HUDEP-2 (cell line): ENCODE measurements at regions not wholly inside any gene's neighbourhood (a gene's known extent, or its start where the extent isn't known, plus 50 kb on each side); places are given as distances from the start of the nearest gene placed in this dataset.
A peak's percentile ranks its signal among the peaks of the same experiment; 100 is the strongest.
"Not testable (repeated sequence)": the region's sequence is repeated elsewhere in the genome, so short reads cannot be mapped to it uniquely, and the experiment has no call there.

Experiments used
- DNase-seq, 76 experiments: peaks; one replicate each; lab custom pipeline; 2025; ENCODE audit not compliant: unreplicated experiment in 76 of 76; lab: John Stamatoyannopoulos, UW

GRCh38 chr13:38415233-38415632 lies 65.6 kb downstream of the UFM1 start:
- DNase-seq: no peak

- no peak for DNase-seq
Measured at GRCh38 chr13:38417241-38417640, 67.6 kb downstream of the UFM1 start.

GRCh38 chr13:38417727-38418126 lies 68.1 kb downstream of the UFM1 start:
- peak in 22 of 76 experiments; percentile 0 to 48 (median 18) for DNase-seq

- no peak for DNase-seq
Measured at GRCh38 chr13:38418286-38418685, 68.6 kb downstream of the UFM1 start.

- DNase-seq: no peak
Measured at GRCh38 chr13:38419312-38419873, 69.7 kb downstream of the UFM1 start.

- no peak for DNase-seq
Measured at GRCh38 chr13:38421590-38422560, 72.2 kb downstream of the UFM1 start.

- no peak for DNase-seq
Measured at GRCh38 chr13:38429916-38430315, 80.3 kb downstream of the UFM1 start.

GRCh38 chr13:38430796-38431195 lies 81.1 kb downstream of the UFM1 start:
- DNase-seq: no peak

- no peak for DNase-seq
Measured at GRCh38 chr13:38440666-38441065, 91.0 kb downstream of the UFM1 start.

GRCh38 chr13:38444904-38445303 lies 95.3 kb downstream of the UFM1 start:
- no peak for DNase-seq

- DNase-seq: no peak
Measured at GRCh38 chr13:38452656-38453055, 103.0 kb downstream of the UFM1 start.

GRCh38 chr13:38462605-38463004 lies 113.0 kb downstream of the UFM1 start:
- no peak for DNase-seq

GRCh38 chr13:38463048-38463447 lies 113.4 kb downstream of the UFM1 start:
- no peak for DNase-seq

GRCh38 chr13:38472411-38472810 lies 122.8 kb downstream of the UFM1 start:
- DNase-seq: not testable (repeated sequence)

GRCh38 chr13:38473305-38473704 lies 123.7 kb downstream of the UFM1 start:
- DNase-seq: no peak

GRCh38 chr13:38477676-38478075 lies 128.0 kb downstream of the UFM1 start:
- no peak for DNase-seq

GRCh38 chr13:38483623-38484022 lies 134.0 kb downstream of the UFM1 start:
- no peak for DNase-seq

GRCh38 chr13:38490657-38491056 lies 141.0 kb downstream of the UFM1 start:
- no peak for DNase-seq

GRCh38 chr13:38494445-38494844 lies 144.8 kb downstream of the UFM1 start:
- no peak for DNase-seq

GRCh38 chr13:38496917-38497316 lies 147.3 kb downstream of the UFM1 start:
- no peak for DNase-seq

GRCh38 chr13:38498271-38498670 lies 148.6 kb downstream of the UFM1 start:
- DNase-seq: no peak

GRCh38 chr13:38514575-38514974 lies 164.9 kb downstream of the UFM1 start:
- DNase-seq: no peak
